AG09309 (cell line): ENCODE measurements at regions not wholly inside any gene's neighbourhood (a gene's known extent, or its start where the extent isn't known, plus 50 kb on each side); places are given as distances from the start of the nearest gene placed in this dataset.

ENCODE experiments used
- DNase-seq: peaks from one replicate; pipeline ENCODE4 v3.0.0-alpha.2; 2010; ENCODE audit warnings: low read depth
- H3K4me3 ChIP-seq: 2 replicates; pipeline ENCODE4 v1.5.1; 2011; ENCODE audit warnings: mild to moderate bottlenecking, low read depth, low read length, moderate library complexity; ENCODE audit not compliant: control insufficient read depth
- CTCF ChIP-seq: IDR thresholded peaks from 2 replicates; pipeline ENCODE4 v1.5.1; 2011; ENCODE audit warnings: mild to moderate bottlenecking, low read depth, low read length, inconsistent platforms; ENCODE audit not compliant: insufficient read depth, control insufficient read depth; ENCODE audit errors: missing control alignments

GRCh38 chr6:15882345-15882744 is 219.5 kb upstream of the DTNBP1 start:
- no peak overlapping the region for H3K4me3 ChIP-seq
- no peak for TF ChIP-seq CTCF

GRCh38 chr6:15881150-15881549 is 218.3 kb upstream of the DTNBP1 start:
- H3K4me3 ChIP-seq = no peak overlapping the region
- no peak for DNase-seq
- TF ChIP-seq CTCF = no peak

More at GRCh38 chr6:15882345-15882744, 219.5 kb upstream of the DTNBP1 start:
- DNase-seq = no peak

- no peak for DNase-seq
- no peak overlapping the region for H3K4me3 ChIP-seq
- TF ChIP-seq CTCF = no peak
Observed at GRCh38 chr6:15880262-15880973, 217.6 kb upstream of the DTNBP1 start.

- H3K4me3 ChIP-seq = no peak overlapping the region
- DNase-seq = peak; percentile 18
Observed at GRCh38 chr6:15879371-15880261, 216.8 kb upstream of the DTNBP1 start.

GRCh38 chr6:15877231-15877630 is 214.4 kb upstream of the DTNBP1 start:
- no peak overlapping the region for H3K4me3 ChIP-seq
- no peak for DNase-seq
- no peak for TF ChIP-seq CTCF

More at GRCh38 chr6:15879371-15880261, 216.8 kb upstream of the DTNBP1 start:
- no peak for TF ChIP-seq CTCF

- no peak overlapping the region for H3K4me3 ChIP-seq
- no peak for TF ChIP-seq CTCF
- DNase-seq = no peak
Observed at GRCh38 chr6:15876406-15876805, 213.6 kb upstream of the DTNBP1 start.
